ENCODE measurements at regions not wholly inside any gene's neighbourhood (a gene's known extent, or its start where the extent isn't known, plus 50 kb on each side); places are given as distances from the start of the nearest gene placed in this dataset.
A peak's percentile ranks its signal among the peaks of the same experiment; 100 is the strongest.

- no peak overlapping the region for H3K4me3 ChIP-seq (ENCODE audit: low read depth, low read length)
- no peak for TF ChIP-seq CTCF (IDR thresholded peaks at IDR 0.05; ENCODE audit: borderline replicate concordance, insufficient read depth, low read depth, low read length)
Measured at GRCh38 chr15:77546050-77546501, 86.6 kb downstream of the LINGO1 start.

- no peak for TF ChIP-seq CTCF (IDR thresholded peaks at IDR 0.05; ENCODE audit: borderline replicate concordance, insufficient read depth, low read depth, low read length)
- no peak overlapping the region for H3K4me3 ChIP-seq (ENCODE audit: low read depth, low read length)
Measured at GRCh38 chr15:77545058-77545457, 87.7 kb downstream of the LINGO1 start.

- no peak for TF ChIP-seq CTCF (IDR thresholded peaks at IDR 0.05; ENCODE audit: borderline replicate concordance, insufficient read depth, low read depth, low read length)
- no peak overlapping the region for H3K4me3 ChIP-seq (ENCODE audit: low read depth, low read length)
Measured at GRCh38 chr15:77544162-77544561, 88.5 kb downstream of the LINGO1 start.

- peak; percentile 90 for TF ChIP-seq CTCF (IDR thresholded peaks at IDR 0.05; ENCODE audit: borderline replicate concordance, insufficient read depth, low read depth, low read length)
- H3K4me3 ChIP-seq (ENCODE audit: low read depth, low read length), result peak overlapping the region; percentile 59
Measured at GRCh38 chr15:77543159-77543882, 89.4 kb downstream of the LINGO1 start.

- TF ChIP-seq CTCF (IDR thresholded peaks at IDR 0.05; ENCODE audit: borderline replicate concordance, insufficient read depth, low read depth, low read length), result no peak
- peak overlapping the region; percentile 59 for H3K4me3 ChIP-seq (ENCODE audit: low read depth, low read length)
Measured at GRCh38 chr15:77542491-77543001, 90.2 kb downstream of the LINGO1 start.

- no peak overlapping the region for H3K4me3 ChIP-seq (ENCODE audit: low read depth, low read length)
- TF ChIP-seq CTCF (IDR thresholded peaks at IDR 0.05; ENCODE audit: borderline replicate concordance, insufficient read depth, low read depth, low read length), result no peak
Measured at GRCh38 chr15:77541421-77542181, 91.1 kb downstream of the LINGO1 start.

Measured in GM12875 (cell line).